Adrenal gland (tissue), 5 donors: ENCODE measurements at regions not wholly inside any gene's neighbourhood (a gene's known extent, or its start where the extent isn't known, plus 50 kb on each side); places are given as distances from the start of the nearest gene placed in this dataset.

Experiments
- CTCF ChIP-seq, 6 experiments: fragments of 450-650 bp in 4 of 6; fragments of 200-600 bp in 2 of 6; sonication (generic) in 1 of 6; IDR thresholded peaks; 1 replicate in 5 of 6; 2 replicates in 1 of 6; pipeline versions ENCODE4 v1.5.1 to v1.8.0; 2016 to 2021; ENCODE audit warnings: antibody characterized with exemption in 6 of 6, mild to moderate bottlenecking in 2 of 6, moderate library complexity in 1 of 6
- POLR2A ChIP-seq, 2 donors: fragments of 450-650 bp; IDR thresholded peaks; one replicate each; pipeline ENCODE4 v1.6.1; 2017; ENCODE audit warnings: antibody characterized with exemption in 2 of 2, mild to moderate bottlenecking in 2 of 2, moderate library complexity in 1 of 2
- donor health status: DM: no; HTN: no; CAD: no.

DNA sequence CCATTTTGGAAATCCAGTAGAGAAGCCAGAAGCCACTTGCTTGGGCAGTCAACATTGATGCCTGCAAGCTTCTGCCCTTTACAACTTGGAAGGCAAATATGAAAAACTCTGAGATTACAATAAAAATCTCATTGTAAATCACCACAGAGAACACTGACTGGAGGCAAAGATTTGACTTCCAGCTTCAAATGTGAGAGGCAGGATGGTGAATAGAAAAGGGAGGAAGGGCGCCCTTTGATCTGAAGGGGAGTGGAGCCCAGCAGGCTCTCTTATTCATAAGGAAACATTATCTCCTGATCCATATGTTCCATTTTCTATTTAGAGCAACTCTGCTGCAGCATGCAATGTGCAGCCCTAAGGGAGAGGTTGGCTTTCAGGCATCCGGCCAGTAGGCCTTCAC lies 348.3 kb downstream of the AJAP1 start:
- TF ChIP-seq CTCF (IDR thresholded peaks at IDR 0.05) (no peak), POLR2A (IDR thresholded peaks at IDR 0.05) (no peak)
